DND-41 (cell line): ENCODE measurements at regions not wholly inside any gene's neighbourhood (a gene's known extent, or its start where the extent isn't known, plus 50 kb on each side); places are given as distances from the start of the nearest gene placed in this dataset.

ENCODE experiments used
- CTCF ChIP-seq: IDR thresholded peaks from 2 replicates; pipeline ENCODE4 v1.5.1; 2012; ENCODE audit warnings: borderline replicate concordance, low read length, moderate library complexity, mild to moderate bottlenecking; ENCODE audit not compliant: poor library complexity, severe bottlenecking; ENCODE audit errors: extremely low read depth
- EZH2 ChIP-seq: IDR thresholded peaks from 3 replicates; pipeline ENCODE4 v1.6.1; 2012; ENCODE audit warnings: borderline replicate concordance, low read depth, mild to moderate bottlenecking, moderate library complexity, low read length, inconsistent platforms; ENCODE audit not compliant: severe bottlenecking

- TF ChIP-seq EZH2 (no peak), CTCF (no peak)
Observed at GRCh38 chr9:19516348-19516747, 107.5 kb downstream of the ACER2 start.
